Hematopoietic multipotent progenitor cell (in vitro differentiated cells): ENCODE measurements at regions not wholly inside any gene's neighbourhood (a gene's known extent, or its start where the extent isn't known, plus 50 kb on each side); places are given as distances from the start of the nearest gene placed in this dataset.

Experiments
- DNase-seq, 3 donors: peaks; one replicate each; pipeline ENCODE4 v3.0.0-alpha.2; 2011 to 2015; ENCODE audit warnings: low read depth in 2 of 3, low spot score in 2 of 3

GRCh38 chr10:24793648-24794379 lies 70.1 kb upstream of the ARHGAP21 start:
- no peak for DNase-seq

GRCh38 chr10:24792638-24793037 lies 69.0 kb upstream of the ARHGAP21 start:
- no peak for DNase-seq

GRCh38 chr10:24791084-24791726 lies 67.5 kb upstream of the ARHGAP21 start:
- DNase-seq, result peak in 2 of 3 donors; percentile 31 to 71

- DNase-seq, result no peak
These were observed 66.9 kb upstream of the ARHGAP21 start for GRCh38 chr10:24790599-24790998.

- no peak for DNase-seq
These were observed 66.4 kb upstream of the ARHGAP21 start for GRCh38 chr10:24790073-24790472.

- no peak for DNase-seq
These were observed 61.2 kb upstream of the ARHGAP21 start for GRCh38 chr10:24784923-24785322.

- DNase-seq, result no peak
These were observed 60.4 kb upstream of the ARHGAP21 start for GRCh38 chr10:24784061-24784460.

- DNase-seq, result no peak
These were observed 59.8 kb upstream of the ARHGAP21 start for GRCh38 chr10:24783504-24783903.

GRCh38 chr10:24779737-24780136 lies 56.0 kb upstream of the ARHGAP21 start:
- DNase-seq, result no peak

- no peak for DNase-seq
These were observed 54.6 kb upstream of the ARHGAP21 start for GRCh38 chr10:24778298-24778697.

- no peak for DNase-seq
These were observed 53.5 kb upstream of the ARHGAP21 start for GRCh38 chr10:24777196-24777595.

- no peak for DNase-seq
These were observed 50.4 kb upstream of the ARHGAP21 start for GRCh38 chr10:24773939-24774589.
